Stimulated activated naive B cell treated with anti-CD40 and anti-IgM and Interleukin-4, amounts not matched to agents 10 μg/mL and 1 μg/mL and 100 μg/mL, for 72 hours (primary cell): ENCODE measurements at regions not wholly inside any gene's neighbourhood (a gene's known extent, or its start where the extent isn't known, plus 50 kb on each side); places are given as distances from the start of the nearest gene placed in this dataset.
"Not testable (repeated sequence)": the region's sequence is repeated elsewhere in the genome, so short reads cannot be mapped to it uniquely, and the experiment has no call there.

Source experiments
- ATAC-seq, 2 donors: fragments of 150-1000 bp; cut with Tn5 transposase; replicated peaks; 2 replicates each; pipeline ENCODE4 v1.10.0; 2021; ENCODE audit warnings: moderate library complexity in 1 of 2
- DNase-seq: peaks from one replicate; pipeline ENCODE4 v3.0.0; 2021
- H3K27ac Mint-ChIP-seq: one replicate; pipeline ENCODE4 v1.8.0; 2022; ENCODE audit warnings: mild to moderate bottlenecking, mixed read lengths
- H3K27me3 Mint-ChIP-seq, 2 donors: one replicate each; pipeline ENCODE4 v1.8.0; 2022; ENCODE audit warnings: mixed read lengths in 2 of 2
- H3K36me3 Mint-ChIP-seq, 2 donors: one replicate each; pipeline ENCODE4 v1.8.0; 2022; ENCODE audit warnings: mixed read lengths in 2 of 2, mild to moderate bottlenecking in 1 of 2
- H3K4me1 Mint-ChIP-seq, 2 donors: one replicate each; pipeline ENCODE4 v1.8.0; 2022; ENCODE audit warnings: mixed read lengths in 2 of 2, mild to moderate bottlenecking in 1 of 2
- H3K4me3 Mint-ChIP-seq, 2 donors: one replicate each; pipeline ENCODE4 v1.8.0; 2022; ENCODE audit warnings: mild to moderate bottlenecking in 2 of 2, mixed read lengths in 2 of 2, moderate library complexity in 1 of 2
- H3K9me3 Mint-ChIP-seq, 2 donors: one replicate each; pipeline ENCODE4 v1.8.0; 2022; ENCODE audit warnings: mixed read lengths in 2 of 2, mild to moderate bottlenecking in 1 of 2

DNA sequence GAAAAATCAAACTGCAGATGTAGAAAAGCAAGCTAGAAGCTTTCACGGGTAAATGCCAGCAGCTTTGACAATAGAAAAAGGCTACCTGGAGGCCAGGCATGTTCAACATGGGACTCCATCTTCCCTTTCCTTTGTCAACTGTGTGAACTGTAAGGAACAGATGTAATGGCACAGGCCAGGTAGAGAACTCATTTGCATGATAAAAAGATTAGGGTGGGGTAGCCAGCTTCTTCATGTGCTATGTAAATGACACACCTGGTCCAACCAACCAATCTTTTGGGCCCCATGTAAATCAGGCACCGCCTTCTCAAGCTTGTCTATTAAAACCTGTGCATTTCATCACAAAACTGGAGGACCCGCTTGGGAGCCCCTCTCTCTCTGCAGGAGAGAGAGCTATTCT, 686.5 kb upstream of the GOLIM4 start:
- DNase-seq: no peak
- no peak overlapping the region for H3K27ac Mint-ChIP-seq
- no peaks in the 10 kb centered on the region for H3K27me3 Mint-ChIP-seq
- peaks cover 0 to 3% of the 10 kb centered on the region in 2 donors for H3K9me3 Mint-ChIP-seq
- H3K4me3 Mint-ChIP-seq: no peak overlapping the region
- no peak for ATAC-seq
- no peaks in the 10 kb centered on the region for H3K36me3 Mint-ChIP-seq
- H3K4me1 Mint-ChIP-seq: no peaks in the 10 kb centered on the region

DNA sequence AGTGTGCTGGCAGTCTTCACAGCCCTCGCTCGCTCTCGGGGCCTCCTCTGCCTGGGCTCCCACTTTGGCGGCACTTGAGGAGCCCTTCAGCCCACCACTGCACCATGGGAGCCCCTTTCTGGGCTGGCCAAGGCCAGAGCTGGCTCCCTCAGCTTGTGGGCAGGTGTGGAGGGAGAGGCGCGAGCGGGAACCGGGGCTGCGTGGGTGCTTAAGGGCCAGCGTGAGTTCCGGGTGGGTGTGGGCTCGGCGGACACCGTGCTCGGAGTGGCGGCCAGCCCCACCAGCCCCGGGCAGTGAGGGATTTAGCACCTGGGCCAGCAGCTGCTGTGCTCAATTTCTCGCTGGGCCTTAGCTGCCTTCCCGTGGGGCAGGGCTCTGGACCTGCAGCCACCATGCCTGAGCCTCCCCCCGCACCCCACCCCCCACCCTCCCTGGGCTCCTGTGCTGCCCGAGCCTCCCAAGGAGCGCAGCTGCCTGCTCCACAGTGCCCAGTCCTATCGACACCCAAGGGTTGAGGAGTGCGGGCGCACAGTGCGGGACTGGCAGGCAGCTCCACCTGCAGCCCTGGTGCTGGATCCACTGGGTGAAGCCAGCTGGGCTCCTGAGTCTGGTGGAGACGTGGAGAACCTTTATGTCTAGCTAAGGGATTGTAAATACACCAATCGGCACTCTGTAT, 684.4 kb upstream of the GOLIM4 start:
- H3K4me3 Mint-ChIP-seq, H3K4me1 Mint-ChIP-seq, H3K36me3 Mint-ChIP-seq, H3K27ac Mint-ChIP-seq, H3K9me3 Mint-ChIP-seq, ATAC-seq, DNase-seq, H3K27me3 Mint-ChIP-seq: not testable (repeated sequence)

DNA sequence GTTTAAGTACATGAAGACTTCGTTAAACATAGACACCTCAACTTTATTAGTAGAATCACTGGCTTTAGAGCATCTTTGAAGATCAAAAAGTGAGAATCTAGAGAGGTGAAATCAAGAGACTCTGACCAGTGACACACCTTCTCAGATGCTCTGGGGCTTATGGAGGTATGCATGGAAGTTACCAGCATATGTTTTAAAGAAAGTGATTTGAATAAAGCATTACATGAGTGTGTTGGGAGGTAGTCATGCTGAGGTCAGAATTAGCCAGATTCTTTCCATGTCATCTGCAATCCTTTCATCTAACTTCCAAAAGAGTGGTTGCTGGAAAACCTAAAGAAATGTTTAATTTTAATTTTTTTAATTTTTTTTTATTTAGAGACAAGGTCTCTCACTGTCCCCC, 658.0 kb upstream of the GOLIM4 start:
- H3K27ac Mint-ChIP-seq: no peak overlapping the region
- no peaks in the 10 kb centered on the region for H3K27me3 Mint-ChIP-seq
- H3K4me1 Mint-ChIP-seq: no peaks in the 10 kb centered on the region
- DNase-seq: no peak
- no peak for ATAC-seq
- H3K36me3 Mint-ChIP-seq: no peaks in the 10 kb centered on the region
- H3K9me3 Mint-ChIP-seq: peaks cover 0 to 3% of the 10 kb centered on the region in 2 donors
- no peak overlapping the region for H3K4me3 Mint-ChIP-seq

DNA sequence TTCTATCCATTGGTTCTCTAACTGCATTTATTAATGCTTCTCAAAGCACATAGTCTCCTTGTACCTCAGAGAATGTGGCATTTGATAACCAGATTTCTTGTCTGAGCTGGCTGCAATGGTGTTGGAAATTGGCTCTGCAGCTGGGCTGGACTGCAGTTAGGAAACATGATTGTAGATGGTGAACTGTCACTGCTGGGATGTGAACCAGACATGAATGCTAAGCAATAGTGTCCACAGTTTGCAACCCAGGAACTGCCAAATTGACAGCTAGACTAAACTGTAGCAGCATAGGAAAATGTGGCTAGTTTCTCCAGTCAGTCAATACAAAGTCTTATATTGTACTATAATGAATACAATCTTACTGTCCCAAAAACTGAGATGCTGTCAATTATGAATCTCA, 656.6 kb upstream of the GOLIM4 start:
- Mint-ChIP-seq H3K27me3 (no peaks in the 10 kb centered on the region), H3K4me3 (no peak overlapping the region), H3K27ac (no peak overlapping the region), H3K4me1 (no peaks in the 10 kb centered on the region), H3K36me3 (no peaks in the 10 kb centered on the region), H3K9me3 (no peaks in the 10 kb centered on the region)
- no peak for ATAC-seq
- DNase-seq: no peak

DNA sequence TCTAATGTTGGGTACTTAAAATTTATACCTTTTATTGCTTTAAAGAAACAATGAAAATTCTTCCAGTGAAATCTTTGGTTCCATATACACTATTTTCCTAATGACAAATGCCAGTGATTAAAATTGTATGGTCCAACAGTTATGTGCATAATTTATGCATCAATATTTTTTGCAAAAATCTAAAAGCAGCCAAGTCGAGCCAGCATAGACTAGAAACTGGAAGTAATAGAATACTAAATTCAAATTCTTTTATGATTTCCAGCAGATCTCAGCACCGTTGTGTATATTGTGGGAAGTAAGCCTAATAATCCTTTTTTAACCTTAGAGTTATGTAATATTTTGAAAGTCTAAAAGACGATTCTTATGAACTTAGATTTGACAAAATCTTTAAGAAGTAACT, 652.0 kb upstream of the GOLIM4 start:
- Mint-ChIP-seq H3K9me3 (peaks cover 4 to 8% of the 10 kb centered on the region in 2 donors), H3K4me3 (no peak overlapping the region), H3K27ac (no peak overlapping the region), H3K36me3 (no peaks in the 10 kb centered on the region), H3K4me1 (no peaks in the 10 kb centered on the region), H3K27me3 (no peaks in the 10 kb centered on the region)
- ATAC-seq: no peak
- DNase-seq: no peak

DNA sequence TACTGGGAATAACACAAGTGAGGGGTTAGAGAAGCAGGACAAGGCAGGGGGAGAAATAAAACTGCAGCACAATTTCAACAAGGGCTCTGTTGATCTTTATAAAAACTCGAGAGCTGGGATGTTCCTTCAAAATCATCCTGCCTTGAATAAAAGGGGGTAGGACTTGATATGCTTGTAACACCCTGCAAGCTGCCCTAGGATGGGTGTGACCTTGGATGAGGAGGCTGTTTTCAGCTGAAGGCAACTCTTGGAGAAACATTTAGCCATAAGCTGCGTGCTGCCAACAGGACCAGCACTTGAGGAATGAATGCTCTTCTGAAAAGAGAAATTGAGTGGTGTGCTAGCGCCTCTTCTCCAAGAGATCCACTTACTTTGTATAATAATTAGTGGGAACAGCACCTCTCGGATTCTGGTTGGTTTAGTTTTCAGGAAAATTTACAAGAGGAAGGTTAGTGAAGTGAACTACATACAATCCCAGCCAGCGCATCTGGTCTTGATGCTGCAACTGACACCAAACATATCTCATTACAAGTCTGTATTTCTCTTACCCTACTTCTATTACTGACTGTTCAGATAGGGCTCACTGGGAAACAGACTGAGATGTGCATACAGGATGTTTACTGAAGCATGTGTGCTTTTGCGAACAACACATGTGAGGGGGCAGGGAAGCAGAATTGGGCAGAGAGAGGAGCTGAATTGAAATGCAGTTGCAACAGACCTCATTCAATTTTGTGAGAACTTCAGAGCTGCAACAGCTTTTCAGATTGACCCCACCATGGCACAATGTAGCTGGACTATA, 643.0 kb upstream of the GOLIM4 start:
- Mint-ChIP-seq H3K4me1 (no peaks in the 10 kb centered on the region), H3K4me3 (no peak overlapping the region), H3K27me3 (no peaks in the 10 kb centered on the region), H3K36me3 (no peaks in the 10 kb centered on the region), H3K9me3 (peaks cover 7 to 8% of the 10 kb centered on the region in 2 donors), H3K27ac (no peak overlapping the region)
- DNase-seq (no peak), ATAC-seq (no peak)

DNA sequence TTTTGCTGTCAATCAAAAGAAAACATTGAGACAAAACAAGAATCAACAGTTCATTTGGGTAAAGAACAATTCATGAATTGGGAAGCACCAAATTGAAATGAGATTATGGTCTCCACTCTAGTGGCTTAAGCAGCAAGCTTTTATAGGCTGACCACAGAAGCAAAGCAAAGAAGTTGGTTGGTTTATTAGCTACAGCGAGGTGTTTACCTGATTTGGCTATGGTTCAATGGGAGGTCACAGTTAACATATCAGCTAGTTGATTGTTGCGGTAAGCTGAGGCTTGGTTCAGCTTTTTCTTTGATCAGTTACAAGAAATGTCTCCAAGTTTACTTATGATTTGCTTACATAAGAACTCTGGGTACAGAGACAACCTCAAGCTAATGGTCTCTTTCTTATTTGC, 640.5 kb upstream of the GOLIM4 start:
- Mint-ChIP-seq H3K27me3 (no peaks in the 10 kb centered on the region), H3K4me3 (no peak overlapping the region), H3K36me3 (no peaks in the 10 kb centered on the region), H3K4me1 (no peaks in the 10 kb centered on the region), H3K9me3 (peaks cover 11 to 12% of the 10 kb centered on the region in 2 donors), H3K27ac (no peak overlapping the region)
- ATAC-seq (no peak), DNase-seq (no peak)

DNA sequence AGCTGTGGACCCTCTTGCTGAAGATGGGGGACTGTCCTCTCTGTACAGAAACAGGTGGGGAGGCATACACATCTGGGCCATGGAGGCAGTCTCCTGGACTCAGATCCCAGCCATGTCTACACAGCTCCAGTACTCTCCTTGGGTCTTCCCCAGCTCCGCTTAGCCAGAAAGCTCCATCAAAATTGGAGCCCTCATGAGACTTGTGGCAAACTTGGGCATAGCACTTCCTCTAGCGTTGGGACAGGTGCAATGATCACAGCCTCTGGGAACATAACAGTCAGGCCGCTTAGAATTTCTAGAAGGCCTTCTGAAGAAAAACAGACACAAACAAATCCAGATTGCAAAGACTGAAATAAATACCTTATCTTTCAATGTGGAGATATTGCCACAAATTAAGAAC, 634.3 kb upstream of the GOLIM4 start:
- Mint-ChIP-seq H3K27ac (no peak overlapping the region), H3K4me1 (no peaks in the 10 kb centered on the region), H3K9me3 (peaks cover 11 to 14% of the 10 kb centered on the region in 2 donors), H3K4me3 (no peak overlapping the region), H3K27me3 (no peaks in the 10 kb centered on the region), H3K36me3 (no peaks in the 10 kb centered on the region)
- no peak for DNase-seq
- no peak for ATAC-seq

DNA sequence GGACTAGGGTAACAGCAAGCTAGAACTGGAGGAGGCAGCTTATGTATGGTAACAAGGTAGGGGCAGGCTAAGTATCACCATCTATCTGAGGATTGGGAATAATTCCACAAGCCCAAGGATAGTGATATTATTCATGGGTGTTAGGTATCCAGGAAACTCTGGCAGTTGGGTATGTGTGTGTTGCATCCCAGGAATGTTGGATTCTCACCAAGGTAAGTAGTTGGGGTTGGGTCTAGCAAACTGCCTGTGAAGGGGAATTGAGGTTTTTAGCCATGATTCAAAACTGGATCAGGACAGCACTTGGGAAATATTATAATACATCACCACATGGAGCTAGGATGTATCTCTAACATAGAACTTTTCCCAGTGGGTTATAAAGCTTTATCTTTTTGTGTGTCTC, 626.4 kb upstream of the GOLIM4 start:
- DNase-seq (no peak), ATAC-seq (no peak)
- no peaks in the 10 kb centered on the region for H3K4me1 Mint-ChIP-seq

DNA sequence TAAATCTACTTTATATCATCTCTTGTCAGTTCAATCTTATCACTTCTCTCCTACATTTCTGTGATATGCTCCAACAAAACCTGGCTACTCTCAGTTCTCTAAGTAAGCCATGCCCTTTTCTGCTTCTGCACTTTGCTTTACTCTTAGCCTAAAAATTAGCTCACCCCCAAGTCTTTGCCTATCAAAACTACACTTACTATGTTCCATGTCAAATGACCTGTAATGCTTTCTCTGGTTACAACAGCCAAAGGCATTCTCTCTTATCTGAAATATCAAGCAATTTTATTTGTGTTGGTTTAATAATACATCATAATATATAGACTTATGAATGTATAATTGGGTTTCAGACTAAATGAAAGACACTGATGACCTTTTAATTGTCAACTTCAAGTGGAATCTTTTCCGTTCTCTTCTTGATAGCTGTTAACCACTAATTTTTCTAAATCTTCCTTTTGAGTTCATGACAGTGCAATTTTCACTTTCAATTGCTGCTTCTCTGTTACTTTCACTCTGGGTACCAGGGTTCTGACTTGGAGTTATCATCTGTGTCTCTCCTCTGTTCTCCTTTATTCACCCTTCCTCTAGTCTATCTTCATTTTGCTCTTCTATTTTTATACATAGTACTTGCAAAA, 619.0 kb upstream of the GOLIM4 start:
- H3K27ac Mint-ChIP-seq: no peak overlapping the region
- peak in 1 of 2 donors; percentile 44 for ATAC-seq

More for the DNA sequence above, 626.4 kb upstream of the GOLIM4 start:
- Mint-ChIP-seq H3K27ac (no peak overlapping the region), H3K27me3 (no peaks in the 10 kb centered on the region), H3K9me3 (no peaks in the 10 kb centered on the region), H3K4me3 (no peak overlapping the region), H3K36me3 (no peaks in the 10 kb centered on the region)

DNA sequence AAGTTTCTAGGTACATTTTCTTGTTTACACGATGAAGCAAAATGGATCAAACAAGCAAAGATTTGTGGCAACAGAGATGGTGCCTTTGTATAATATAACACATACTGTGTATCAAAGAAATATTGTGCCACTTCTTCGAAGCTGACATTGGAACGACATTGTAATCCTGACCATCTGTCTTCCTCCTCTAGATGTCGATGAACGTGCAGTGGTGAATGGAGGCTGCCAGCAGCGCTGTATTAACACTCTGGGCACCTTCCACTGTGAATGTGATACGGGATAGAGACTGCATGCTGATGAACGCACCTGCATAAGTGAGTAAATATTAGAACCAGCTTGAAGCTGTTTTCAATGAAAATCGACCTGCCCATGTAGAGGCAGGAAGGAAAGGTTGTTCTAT, 613.3 kb upstream of the GOLIM4 start:
- Mint-ChIP-seq H3K27ac (peak overlapping the region; percentile 39), H3K36me3 (no peaks in the 10 kb centered on the region), H3K4me1 (no peaks in the 10 kb centered on the region), H3K27me3 (no peaks in the 10 kb centered on the region), H3K4me3 (no peak overlapping the region), H3K9me3 (no peaks in the 10 kb centered on the region)
- no peak for ATAC-seq
- DNase-seq: no peak

More for the DNA sequence above, 619.0 kb upstream of the GOLIM4 start:
- Mint-ChIP-seq H3K9me3 (no peaks in the 10 kb centered on the region), H3K27me3 (no peaks in the 10 kb centered on the region), H3K4me3 (no peak overlapping the region), H3K36me3 (no peaks in the 10 kb centered on the region), H3K4me1 (peaks cover 0 to 5% of the 10 kb centered on the region in 2 donors)
- DNase-seq: no peak

DNA sequence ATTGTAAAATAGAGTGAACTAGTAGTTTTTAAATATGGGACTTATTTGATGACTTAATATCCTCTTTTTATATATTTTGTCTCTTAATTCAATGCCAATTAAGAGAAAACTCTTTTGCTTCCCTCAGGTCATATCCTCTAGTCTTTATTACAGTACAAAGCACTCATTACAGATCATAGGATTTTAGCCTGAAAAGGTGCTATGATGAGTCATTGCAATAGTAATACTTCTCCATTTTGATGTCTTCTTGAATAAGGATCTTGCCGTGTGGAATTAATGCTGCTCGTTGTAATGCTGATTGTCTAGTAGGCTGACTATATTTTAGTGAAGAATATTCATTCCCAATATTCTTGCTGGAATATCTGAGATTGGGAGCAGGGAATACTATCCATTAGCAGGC, 612.2 kb upstream of the GOLIM4 start:
- DNase-seq (no peak), ATAC-seq (no peak)
- Mint-ChIP-seq H3K36me3 (no peaks in the 10 kb centered on the region), H3K4me3 (no peak overlapping the region), H3K4me1 (no peaks in the 10 kb centered on the region), H3K27me3 (no peaks in the 10 kb centered on the region), H3K27ac (no peak overlapping the region), H3K9me3 (no peaks in the 10 kb centered on the region)

DNA sequence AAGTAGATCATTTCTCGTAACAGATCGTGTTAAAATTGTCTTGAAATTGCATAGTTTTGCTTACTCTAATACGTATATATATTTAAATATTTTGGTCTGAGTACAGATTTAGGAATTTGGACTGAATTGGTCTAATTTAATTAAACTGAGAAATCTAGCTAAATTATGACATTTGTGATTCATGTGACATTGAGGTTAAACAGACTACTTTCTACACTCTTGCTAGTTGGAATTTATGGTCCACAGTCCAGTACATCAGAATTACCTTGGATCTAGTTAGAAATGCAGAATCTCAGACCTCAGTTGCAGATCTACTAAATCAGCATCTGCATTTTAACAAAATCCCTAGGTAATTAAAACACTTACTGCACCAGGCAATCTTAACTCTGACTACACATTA, 609.7 kb upstream of the GOLIM4 start:
- Mint-ChIP-seq H3K9me3 (no peaks in the 10 kb centered on the region), H3K4me1 (no peaks in the 10 kb centered on the region), H3K27me3 (no peaks in the 10 kb centered on the region)

DNA sequence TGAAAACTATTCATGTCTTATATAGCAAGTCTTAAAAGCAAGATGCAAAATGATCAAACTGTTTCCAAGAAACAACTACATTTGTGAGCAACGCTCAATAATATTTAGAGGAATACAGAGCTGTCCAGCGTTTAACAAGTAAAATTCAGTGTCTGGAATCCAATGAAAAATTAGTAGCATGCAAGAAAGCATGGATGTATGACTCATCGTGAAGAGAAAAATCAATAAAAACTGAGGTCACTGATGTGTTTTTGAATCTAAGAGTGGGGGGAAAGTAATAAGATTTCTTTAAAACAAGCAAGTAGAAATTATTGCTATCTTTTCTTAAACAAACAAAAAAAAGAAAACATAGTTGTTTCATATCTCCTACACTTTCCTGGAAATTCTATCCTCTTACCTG, 600.3 kb upstream of the GOLIM4 start:
- Mint-ChIP-seq H3K27me3 (no peaks in the 10 kb centered on the region), H3K4me1 (no peaks in the 10 kb centered on the region), H3K36me3 (no peaks in the 10 kb centered on the region), H3K27ac (no peak overlapping the region), H3K9me3 (no peaks in the 10 kb centered on the region), H3K4me3 (no peak overlapping the region)
- no peak for DNase-seq
- no peak for ATAC-seq

More for the DNA sequence above, 609.7 kb upstream of the GOLIM4 start:
- no peak for DNase-seq
- Mint-ChIP-seq H3K36me3 (no peaks in the 10 kb centered on the region), H3K4me3 (no peak overlapping the region), H3K27ac (no peak overlapping the region)
- ATAC-seq: no peak

DNA sequence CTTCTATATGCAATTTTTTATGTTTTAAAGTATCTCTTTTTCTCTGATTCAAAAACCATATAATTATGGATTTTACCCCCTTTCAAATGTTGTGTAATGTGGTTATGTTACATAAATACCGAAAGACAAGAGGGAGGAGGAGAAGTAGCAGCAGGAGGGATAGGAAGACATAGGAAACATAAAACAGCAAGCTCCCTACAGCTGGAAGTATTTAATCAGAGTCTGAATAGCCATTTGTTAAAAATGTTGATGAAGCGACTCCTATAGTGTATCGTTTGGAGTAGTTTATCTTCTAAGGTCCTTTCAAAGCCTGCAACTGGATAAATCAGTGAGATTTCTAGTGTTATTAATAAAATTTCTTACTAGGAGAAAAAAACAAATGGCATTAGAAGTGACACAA, 598.1 kb upstream of the GOLIM4 start:
- Mint-ChIP-seq H3K36me3 (no peaks in the 10 kb centered on the region), H3K4me3 (no peak overlapping the region), H3K4me1 (no peaks in the 10 kb centered on the region), H3K9me3 (no peaks in the 10 kb centered on the region), H3K27me3 (no peaks in the 10 kb centered on the region), H3K27ac (no peak overlapping the region)
- ATAC-seq (no peak), DNase-seq (no peak)
